Keratinocyte (primary cell): ENCODE measurements at regions not wholly inside any gene's neighbourhood (a gene's known extent, or its start where the extent isn't known, plus 50 kb on each side); places are given as distances from the start of the nearest gene placed in this dataset.

Experiments used
- DNase-seq: peaks from one replicate; pipeline ENCODE4 v3.0.0-alpha.2; 2011; ENCODE audit warnings: low read depth, missing footprints, low spot score
- FAIRE-seq: peaks from 2 replicates; lab custom pipeline; 2011; peaks lifted over from hg19 to GRCh38; lab: Jason Lieb, UNC
- H2AFZ ChIP-seq: 2 replicates; pipeline ENCODE4 v1.6.0; 2012; ENCODE audit warnings: low read length, control low read depth, inconsistent platforms; ENCODE audit not compliant: control insufficient read depth
- H3K27ac ChIP-seq: 2 replicates; pipeline ENCODE4 v1.5.1; 2011; ENCODE audit warnings: low read length; ENCODE audit not compliant: control insufficient read depth, insufficient read depth
- H3K27me3 ChIP-seq: 3 replicates; pipeline ENCODE4 v1.6.0; 2011; ENCODE audit warnings: low read length; ENCODE audit not compliant: control insufficient read depth, insufficient read depth; ENCODE audit errors: extremely low read depth
- H3K36me3 ChIP-seq, 2 experiments: 2 replicates in 1 of 2; 3 replicates in 1 of 2; pipeline ENCODE4 v1.5.1; 2011; ENCODE audit warnings: low read length in 2 of 2, mild to moderate bottlenecking in 1 of 2; ENCODE audit not compliant: control insufficient read depth in 2 of 2, insufficient read depth in 2 of 2; ENCODE audit errors: extremely low read depth in 1 of 2
- H3K4me1 ChIP-seq: 3 replicates; pipeline ENCODE4 v1.5.1; 2011; ENCODE audit warnings: low read length; ENCODE audit not compliant: control insufficient read depth, insufficient read depth; ENCODE audit errors: extremely low read depth
- H3K4me2 ChIP-seq: 3 replicates; pipeline ENCODE4 v1.6.0; 2011; ENCODE audit warnings: low read depth, low read length; ENCODE audit not compliant: control insufficient read depth, insufficient read depth; ENCODE audit errors: extremely low read depth
- H3K4me3 ChIP-seq, 3 experiments: fragments of 200-600 bp in 1 of 3; sonication (generic) in 1 of 3; 2 replicates in 2 of 3; 3 replicates in 1 of 3; pipeline ENCODE4 v1.5.1; 2011 to 2016; ENCODE audit warnings: low read length in 3 of 3, mild to moderate bottlenecking in 3 of 3, control low read depth in 2 of 3, inconsistent platforms in 1 of 3, low read depth in 1 of 3, mixed read lengths in 1 of 3, mixed run types in 1 of 3, moderate library complexity in 1 of 3; ENCODE audit not compliant: control insufficient read depth in 2 of 3, insufficient read depth in 2 of 3; ENCODE audit errors: extremely low read depth in 1 of 3
- H3K79me2 ChIP-seq: 2 replicates; pipeline ENCODE4 v1.6.0; 2012; ENCODE audit warnings: low read length; ENCODE audit not compliant: control insufficient read depth, insufficient read depth
- H3K9ac ChIP-seq: 3 replicates; pipeline ENCODE4 v1.6.0; 2011; ENCODE audit warnings: low read length; ENCODE audit not compliant: control insufficient read depth, insufficient read depth; ENCODE audit errors: extremely low read depth
- H3K9me1 ChIP-seq: 3 replicates; pipeline ENCODE4 v1.6.0; 2011; ENCODE audit warnings: low read length; ENCODE audit not compliant: control insufficient read depth, insufficient read depth; ENCODE audit errors: extremely low read depth
- H3K9me3 ChIP-seq: 2 replicates; pipeline ENCODE4 v1.5.1; 2012; ENCODE audit warnings: low read depth, low read length; ENCODE audit not compliant: control insufficient read depth
- H4K20me1 ChIP-seq: 3 replicates; pipeline ENCODE4 v1.6.0; 2011; ENCODE audit warnings: low read length; ENCODE audit not compliant: control insufficient read depth, insufficient read depth; ENCODE audit errors: extremely low read depth
- CTCF ChIP-seq, 3 experiments: IDR thresholded peaks in 1 of 3; conservative IDR thresholded peaks in 1 of 3; optimal IDR thresholded peaks in 1 of 3; 2 replicates in 2 of 3; 3 replicates in 1 of 3; pipeline versions ENCODE3 to v1.5.1; 2011; ENCODE audit warnings: low read length in 3 of 3, mild to moderate bottlenecking in 3 of 3, moderate library complexity in 2 of 3, control low read depth in 1 of 3, inconsistent platforms in 1 of 3; ENCODE audit not compliant: insufficient read depth in 2 of 3; ENCODE audit errors: extremely low read depth in 1 of 3
- EZH2 ChIP-seq: IDR thresholded peaks from one replicate; pipeline ENCODE4 v1.6.1; 2012; ENCODE audit warnings: inconsistent platforms, mild to moderate bottlenecking, low read length, moderate library complexity
- dilution Hi-C: fragments of 300-500 bp; cut with MboI; formaldehyde crosslinking; loops from one replicate; pipeline ENCODE4 v1.7.0; 2020; ENCODE audit warnings: low sequenced_read_pairs; ENCODE audit not compliant: extremely low pct_ligation_motif_present

DNA sequence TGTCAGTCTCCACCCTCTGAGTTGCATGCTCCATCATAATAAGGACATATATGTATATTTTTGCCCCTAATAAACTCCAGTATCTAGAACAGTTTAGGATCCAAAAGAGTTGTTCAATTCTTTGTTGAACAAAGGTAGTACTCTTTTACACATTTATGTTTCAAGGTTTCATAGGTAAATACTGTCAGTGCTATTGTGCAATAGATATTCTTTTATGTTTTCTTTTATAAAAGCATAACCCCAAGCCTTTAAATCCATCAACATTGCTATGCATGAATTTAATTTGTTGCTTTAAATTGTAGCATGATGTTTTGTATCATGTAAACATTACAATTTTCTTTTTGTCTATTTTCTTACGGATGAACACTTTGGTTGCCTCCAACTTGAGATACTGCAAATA, 469.7 kb upstream of the COBL start:
- TF ChIP-seq EZH2 (no peak), CTCF (optimal IDR thresholded peaks at IDR 0.05 in 1 of 3, IDR thresholded peaks at IDR 0.05 in 1 of 3, conservative IDR thresholded peaks at IDR 0.05 in 1 of 3; ENCODE audit: extremely low read depth in 1 of 3, insufficient read depth in 2 of 3, low read length in 3 of 3) (no peak)

GRCh38 chr7:51785876-51786275, 469.3 kb upstream of the COBL start:
- Histone ChIP-seq H3K27ac (no peak overlapping the region), H3K79me2 (no peaks in the 10 kb centered on the region), H3K9me3 (no peaks in the 10 kb centered on the region), H2AFZ (no peak overlapping the region), H4K20me1 (no peaks in the 10 kb centered on the region), H3K4me2 (no peak overlapping the region), H3K36me3 (no peaks in the 10 kb centered on the region), H3K27me3 (no peaks in the 10 kb centered on the region), H3K4me1 (no peaks in the 10 kb centered on the region), H3K9ac (no peak overlapping the region), H3K9me1 (no peaks in the 10 kb centered on the region), H3K4me3 (no peak overlapping the region)
- dilution Hi-C loops = no loop called here
- DNase-seq (no peak), FAIRE-seq (no peak)
- TF ChIP-seq EZH2 (no peak), CTCF (optimal IDR thresholded peaks at IDR 0.05 in 1 of 3, IDR thresholded peaks at IDR 0.05 in 1 of 3, conservative IDR thresholded peaks at IDR 0.05 in 1 of 3; ENCODE audit: extremely low read depth in 1 of 3, insufficient read depth in 2 of 3, low read length in 3 of 3) (no peak)

More for the DNA sequence above, 469.7 kb upstream of the COBL start:
- H3K4me2 ChIP-seq = no peak overlapping the region
- H3K27ac ChIP-seq = no peak overlapping the region
- H3K9me3 ChIP-seq = no peaks in the 10 kb centered on the region
- no peaks in the 10 kb centered on the region for H3K36me3 ChIP-seq
- no peaks in the 10 kb centered on the region for H4K20me1 ChIP-seq
- no peaks in the 10 kb centered on the region for H3K79me2 ChIP-seq
- H3K4me3 ChIP-seq = no peak overlapping the region
- no peaks in the 10 kb centered on the region for H3K9me1 ChIP-seq
- dilution Hi-C loops = no loop called here
- H3K9ac ChIP-seq = no peak overlapping the region
- DNase-seq (no peak), FAIRE-seq (no peak)
- H3K27me3 ChIP-seq = no peaks in the 10 kb centered on the region
- no peaks in the 10 kb centered on the region for H3K4me1 ChIP-seq
- no peak overlapping the region for H2AFZ ChIP-seq
